Left renal cortex interstitium (tissue), 4 donors: ENCODE measurements at regions not wholly inside any gene's neighbourhood (a gene's known extent, or its start where the extent isn't known, plus 50 kb on each side); places are given as distances from the start of the nearest gene placed in this dataset.
A peak's percentile ranks its signal among the peaks of the same experiment; 100 is the strongest.
"Not testable (repeated sequence)": the region's sequence is repeated elsewhere in the genome, so short reads cannot be mapped to it uniquely, and the experiment has no call there.

ENCODE experiments used
- DNase-seq, 4 donors: peaks; one replicate each; pipeline ENCODE4 v3.0.0-alpha.2; 2013; ENCODE audit warnings: low read depth in 4 of 4, low spot score in 2 of 4, missing footprints in 1 of 4

GRCh38 chr13:38415233-38415632, 65.6 kb downstream of the UFM1 start:
- DNase-seq, result no peak

- DNase-seq, result no peak
These were observed 67.6 kb downstream of the UFM1 start for GRCh38 chr13:38417241-38417640.

- DNase-seq, result no peak
These were observed 68.1 kb downstream of the UFM1 start for GRCh38 chr13:38417727-38418126.

GRCh38 chr13:38418286-38418685, 68.6 kb downstream of the UFM1 start:
- DNase-seq, result no peak

GRCh38 chr13:38419312-38419873, 69.7 kb downstream of the UFM1 start:
- DNase-seq, result no peak

GRCh38 chr13:38421590-38422560, 72.2 kb downstream of the UFM1 start:
- no peak for DNase-seq

- DNase-seq, result no peak
These were observed 80.3 kb downstream of the UFM1 start for GRCh38 chr13:38429916-38430315.

- DNase-seq, result no peak
These were observed 81.1 kb downstream of the UFM1 start for GRCh38 chr13:38430796-38431195.

- peak in 2 of 4 donors; percentile 21 to 23 for DNase-seq
These were observed 91.0 kb downstream of the UFM1 start for GRCh38 chr13:38440666-38441065.

GRCh38 chr13:38444904-38445303, 95.3 kb downstream of the UFM1 start:
- DNase-seq, result no peak

- DNase-seq, result no peak
These were observed 103.0 kb downstream of the UFM1 start for GRCh38 chr13:38452656-38453055.

GRCh38 chr13:38462605-38463004, 113.0 kb downstream of the UFM1 start:
- no peak for DNase-seq

- no peak for DNase-seq
These were observed 113.4 kb downstream of the UFM1 start for GRCh38 chr13:38463048-38463447.

- DNase-seq, result not testable (repeated sequence)
These were observed 122.8 kb downstream of the UFM1 start for GRCh38 chr13:38472411-38472810.

GRCh38 chr13:38473305-38473704, 123.7 kb downstream of the UFM1 start:
- no peak for DNase-seq

GRCh38 chr13:38477676-38478075, 128.0 kb downstream of the UFM1 start:
- no peak for DNase-seq

- no peak for DNase-seq
These were observed 134.0 kb downstream of the UFM1 start for GRCh38 chr13:38483623-38484022.

- no peak for DNase-seq
These were observed 141.0 kb downstream of the UFM1 start for GRCh38 chr13:38490657-38491056.

- DNase-seq, result no peak
These were observed 144.8 kb downstream of the UFM1 start for GRCh38 chr13:38494445-38494844.

GRCh38 chr13:38496917-38497316, 147.3 kb downstream of the UFM1 start:
- DNase-seq, result no peak

GRCh38 chr13:38498271-38498670, 148.6 kb downstream of the UFM1 start:
- no peak for DNase-seq

- DNase-seq, result no peak
These were observed 164.9 kb downstream of the UFM1 start for GRCh38 chr13:38514575-38514974.
